ENCODE measurements at regions not wholly inside any gene's neighbourhood (a gene's known extent, or its start where the extent isn't known, plus 50 kb on each side); places are given as distances from the start of the nearest gene placed in this dataset.

- no peak for DNase-seq
These were observed 254.6 kb downstream of the IRX2 start for GRCh38 chr5:2496891-2497290.

GRCh38 chr5:2496126-2496525, 255.4 kb downstream of the IRX2 start:
- DNase-seq = no peak

GRCh38 chr5:2493356-2493755, 258.1 kb downstream of the IRX2 start:
- no peak for DNase-seq

GRCh38 chr5:2492476-2492875, 259.0 kb downstream of the IRX2 start:
- DNase-seq = no peak

GRCh38 chr5:2491846-2492245, 259.6 kb downstream of the IRX2 start:
- no peak for DNase-seq

- DNase-seq = no peak
These were observed 262.2 kb downstream of the IRX2 start for GRCh38 chr5:2489306-2489705.

GRCh38 chr5:2488593-2488992, 262.9 kb downstream of the IRX2 start:
- no peak for DNase-seq

GRCh38 chr5:2487152-2487763, 264.2 kb downstream of the IRX2 start:
- DNase-seq = no peak

GRCh38 chr5:2486373-2486772, 265.1 kb downstream of the IRX2 start:
- no peak for DNase-seq

- DNase-seq = no peak
These were observed 268.7 kb downstream of the IRX2 start for GRCh38 chr5:2482778-2483177.

- DNase-seq = no peak
These were observed 270.6 kb downstream of the IRX2 start for GRCh38 chr5:2480871-2481270.

GRCh38 chr5:2475902-2476301, 275.6 kb downstream of the IRX2 start:
- DNase-seq = no peak

- DNase-seq = no peak
These were observed 278.8 kb downstream of the IRX2 start for GRCh38 chr5:2472670-2473069.

GRCh38 chr5:2471152-2471879, 280.2 kb downstream of the IRX2 start:
- DNase-seq = no peak

- DNase-seq = no peak
These were observed 284.5 kb downstream of the IRX2 start for GRCh38 chr5:2466966-2467365.

- no peak for DNase-seq
These were observed 286.1 kb downstream of the IRX2 start for GRCh38 chr5:2465383-2465782.

- no peak for DNase-seq
These were observed 287.3 kb downstream of the IRX2 start for GRCh38 chr5:2464141-2464540.

GRCh38 chr5:2461701-2462691, 289.5 kb downstream of the IRX2 start:
- DNase-seq = no peak

- DNase-seq = no peak
These were observed 291.4 kb downstream of the IRX2 start for GRCh38 chr5:2460098-2460497.

GRCh38 chr5:2459251-2459650, 292.2 kb downstream of the IRX2 start:
- no peak for DNase-seq

- no peak for DNase-seq
These were observed 295.6 kb downstream of the IRX2 start for GRCh38 chr5:2455878-2456277.

GRCh38 chr5:2454876-2455275, 296.6 kb downstream of the IRX2 start:
- DNase-seq = no peak

Data from anterior cingulate cortex (tissue), 58 donors.